Activated CD4-positive, alpha-beta memory T cell treated with anti-CD3 and anti-CD28 coated beads, Interleukin-2, amount 10 ng/mL, durations not matched to agents 7 days and 5 days (primary cell): ENCODE measurements at regions not wholly inside any gene's neighbourhood (a gene's known extent, or its start where the extent isn't known, plus 50 kb on each side); places are given as distances from the start of the nearest gene placed in this dataset.

Source experiments
- CTCF ChIA-PET: fragments of 350-600 bp; sonication (Branson Sonifier 250); formaldehyde crosslinking; loops from one replicate; lab custom pipeline; 2021; ENCODE audit warnings: antibody characterized with exemption, inconsistent platforms; lab: Charles Lee
- POLR2A ChIA-PET: fragments of 350-600 bp; sonication (Branson Sonifier 250); formaldehyde crosslinking; loops from one replicate; lab custom pipeline; 2021; ENCODE audit warnings: antibody characterized with exemption; lab: Charles Lee
- DNase-seq: peaks from one replicate; pipeline ENCODE4 v3.0.0-alpha.2; 2020
- H3K27ac Mint-ChIP-seq: one replicate; pipeline ENCODE4 v1.8.0; 2021; ENCODE audit warnings: mild to moderate bottlenecking, mixed read lengths
- H3K27me3 Mint-ChIP-seq: one replicate; pipeline ENCODE4 v1.8.0; 2021; ENCODE audit warnings: mixed read lengths
- H3K36me3 Mint-ChIP-seq: one replicate; pipeline ENCODE4 v1.8.0; 2021; ENCODE audit warnings: low read depth, mixed read lengths
- H3K4me1 Mint-ChIP-seq: one replicate; pipeline ENCODE4 v1.8.0; 2021; ENCODE audit warnings: mixed read lengths
- H3K4me3 Mint-ChIP-seq: one replicate; pipeline ENCODE4 v1.8.0; 2021; ENCODE audit warnings: mild to moderate bottlenecking, mixed read lengths
- H3K9me3 Mint-ChIP-seq: one replicate; pipeline ENCODE4 v1.8.0; 2021; ENCODE audit warnings: mixed read lengths

DNA sequence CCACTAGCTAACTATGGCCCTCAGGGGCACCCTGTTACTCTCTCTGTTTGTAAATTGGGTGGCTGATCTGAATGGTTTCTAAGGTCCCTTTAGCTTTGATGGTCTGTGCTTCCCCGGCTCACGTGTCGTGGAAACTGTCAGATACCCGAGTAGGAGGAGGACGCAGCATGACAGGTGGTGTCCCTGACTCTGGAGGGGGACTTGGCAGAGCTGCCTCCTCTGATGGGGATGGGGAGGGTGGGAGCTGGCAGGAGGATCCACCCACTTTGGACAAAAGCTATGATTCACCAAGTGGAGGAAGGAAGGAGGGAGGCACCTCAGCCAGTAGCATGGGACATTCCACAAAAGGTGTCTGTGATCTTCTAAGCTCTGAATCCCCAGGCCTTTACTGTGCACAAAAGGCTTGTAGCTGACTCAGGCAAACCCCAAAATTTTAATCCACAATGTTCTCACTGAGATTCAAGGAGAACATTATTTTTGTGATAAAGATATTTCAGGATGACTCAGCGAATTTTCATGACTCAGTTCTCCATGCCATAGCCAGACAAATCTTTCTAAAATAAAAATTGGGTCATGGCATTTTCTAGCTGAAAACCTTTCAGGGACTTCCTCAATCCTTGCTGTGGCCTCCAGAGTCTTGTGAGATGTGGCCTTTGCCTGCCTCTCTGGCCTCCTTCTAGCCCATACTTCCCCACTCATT is 131.0 kb upstream of the BRINP1 start:
- no peaks in the 10 kb centered on the region for H3K9me3 Mint-ChIP-seq
- no peak overlapping the region for H3K27ac Mint-ChIP-seq
- H3K27me3 Mint-ChIP-seq, result no peaks in the 10 kb centered on the region
- CTCF ChIA-PET, result no interaction called here
- no peaks in the 10 kb centered on the region for H3K4me1 Mint-ChIP-seq
- H3K4me3 Mint-ChIP-seq, result no peak overlapping the region
- DNase-seq, result no peak
- POLR2A ChIA-PET, result no interaction called here
- no peaks in the 10 kb centered on the region for H3K36me3 Mint-ChIP-seq

DNA sequence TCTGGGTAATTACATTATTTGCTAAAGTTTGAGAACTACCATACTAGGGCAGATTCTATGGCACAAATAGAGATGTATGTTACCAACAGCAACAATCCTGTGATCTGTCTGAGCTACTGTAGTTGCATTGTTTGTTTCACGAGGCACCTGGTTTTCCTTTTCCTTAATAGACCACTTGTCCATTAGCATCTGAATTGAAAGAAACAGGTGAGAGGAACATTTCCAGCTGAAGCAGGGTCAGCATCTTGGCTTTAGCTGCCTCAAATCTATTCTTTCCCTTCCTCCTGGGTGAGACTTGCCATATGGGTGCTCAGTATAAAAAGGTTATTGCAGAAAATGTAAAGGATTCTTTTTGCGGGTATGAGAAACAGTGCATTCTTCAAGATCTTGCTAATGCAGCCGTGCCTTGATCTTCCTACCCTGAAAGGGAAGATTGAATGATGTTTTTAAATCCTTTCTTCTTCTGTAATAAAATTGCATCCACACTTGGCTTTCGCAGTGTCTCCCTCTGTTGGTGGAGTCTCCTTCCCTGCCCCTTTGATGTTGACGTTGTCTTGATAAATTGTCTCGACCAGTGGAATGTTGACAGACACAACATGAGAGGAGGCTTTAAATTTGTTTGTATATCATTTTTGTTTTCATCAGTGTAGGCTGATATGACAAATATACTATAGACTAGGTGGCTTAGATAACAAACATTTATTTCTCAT is 118.0 kb upstream of the BRINP1 start:
- no peaks in the 10 kb centered on the region for H3K4me1 Mint-ChIP-seq
- no peak overlapping the region for H3K27ac Mint-ChIP-seq
- no peaks in the 10 kb centered on the region for H3K36me3 Mint-ChIP-seq
- ChIA-PET CTCF (no interaction called here), POLR2A (no interaction called here)
- peaks cover 2% of the 10 kb centered on the region for H3K9me3 Mint-ChIP-seq
- H3K4me3 Mint-ChIP-seq, result no peak overlapping the region
- DNase-seq, result no peak
- H3K27me3 Mint-ChIP-seq, result no peaks in the 10 kb centered on the region

DNA sequence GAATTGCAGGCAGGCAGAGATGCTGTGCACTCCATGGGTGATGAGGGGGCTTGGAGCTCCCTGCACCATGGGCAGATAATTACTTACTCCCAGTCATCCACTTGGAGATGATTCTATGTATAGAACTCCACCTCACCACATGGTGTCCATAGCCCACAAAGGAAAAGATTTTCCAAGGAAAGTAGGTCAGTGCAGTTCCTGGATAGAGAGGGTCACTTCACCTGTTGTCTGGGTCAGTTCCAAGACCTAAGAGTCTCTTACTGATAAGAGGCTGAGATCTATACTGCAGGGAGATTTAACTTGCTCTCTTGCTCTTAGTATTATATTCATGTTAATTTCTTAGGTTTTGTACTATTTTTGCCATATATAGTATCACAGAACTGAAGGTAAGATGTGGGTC is 113.9 kb upstream of the BRINP1 start:
- Mint-ChIP-seq H3K4me1 (no peaks in the 10 kb centered on the region), H3K27me3 (no peaks in the 10 kb centered on the region), H3K27ac (no peak overlapping the region), H3K36me3 (no peaks in the 10 kb centered on the region), H3K4me3 (no peak overlapping the region), H3K9me3 (peaks cover 5% of the 10 kb centered on the region)
- CTCF ChIA-PET, result no interaction called here
- POLR2A ChIA-PET, result no interaction called here
- DNase-seq, result no peak

DNA sequence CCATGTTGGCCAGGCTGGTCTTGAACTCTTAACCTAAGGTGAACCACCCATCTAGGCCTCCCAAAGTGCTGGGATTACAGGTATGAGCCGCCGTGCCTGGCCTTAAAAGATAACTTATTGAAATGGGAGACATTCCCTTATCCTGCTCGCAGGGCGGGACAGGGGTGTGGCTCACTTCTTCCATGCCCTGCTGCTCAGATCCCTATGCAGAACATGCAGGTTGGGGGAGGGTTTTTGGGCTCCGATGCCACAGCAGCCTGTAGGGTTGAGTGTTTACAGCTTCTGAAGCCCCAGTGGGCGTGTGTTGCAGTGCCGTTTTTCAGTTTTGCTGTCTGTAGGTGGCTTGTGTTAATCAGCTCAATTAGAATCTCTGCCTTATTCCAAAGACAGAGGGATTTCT is 108.0 kb upstream of the BRINP1 start:
- Mint-ChIP-seq H3K27ac (no peak overlapping the region), H3K36me3 (no peaks in the 10 kb centered on the region), H3K27me3 (no peaks in the 10 kb centered on the region), H3K4me1 (no peaks in the 10 kb centered on the region), H3K9me3 (peaks cover 3% of the 10 kb centered on the region), H3K4me3 (no peak overlapping the region)
- ChIA-PET CTCF (no interaction called here), POLR2A (no interaction called here)
- no peak for DNase-seq

DNA sequence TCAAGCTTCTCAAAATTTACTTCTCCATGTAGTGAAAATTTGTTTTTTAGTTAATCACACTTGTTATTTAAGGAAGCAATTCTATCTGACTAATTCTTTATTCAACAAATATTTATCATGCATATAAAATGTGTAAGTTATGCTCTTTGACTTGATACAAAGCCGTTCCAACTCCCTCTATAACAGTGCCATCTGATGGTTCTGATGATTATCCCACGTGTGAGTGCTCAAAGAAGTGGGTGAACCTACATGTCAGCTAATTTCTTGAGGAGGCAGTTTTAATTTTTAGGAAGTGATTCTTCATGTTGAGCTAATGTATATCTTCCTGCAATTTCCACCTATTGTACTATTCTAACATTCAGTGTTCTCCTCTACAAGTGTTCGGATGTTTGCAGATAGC is 88.8 kb upstream of the BRINP1 start:
- DNase-seq, result no peak
- POLR2A ChIA-PET, result no interaction called here
- Mint-ChIP-seq H3K27me3 (no peaks in the 10 kb centered on the region), H3K9me3 (peaks cover 3% of the 10 kb centered on the region), H3K4me1 (no peaks in the 10 kb centered on the region), H3K4me3 (no peak overlapping the region), H3K36me3 (no peaks in the 10 kb centered on the region), H3K27ac (no peak overlapping the region)
- CTCF ChIA-PET, result no interaction called here

DNA sequence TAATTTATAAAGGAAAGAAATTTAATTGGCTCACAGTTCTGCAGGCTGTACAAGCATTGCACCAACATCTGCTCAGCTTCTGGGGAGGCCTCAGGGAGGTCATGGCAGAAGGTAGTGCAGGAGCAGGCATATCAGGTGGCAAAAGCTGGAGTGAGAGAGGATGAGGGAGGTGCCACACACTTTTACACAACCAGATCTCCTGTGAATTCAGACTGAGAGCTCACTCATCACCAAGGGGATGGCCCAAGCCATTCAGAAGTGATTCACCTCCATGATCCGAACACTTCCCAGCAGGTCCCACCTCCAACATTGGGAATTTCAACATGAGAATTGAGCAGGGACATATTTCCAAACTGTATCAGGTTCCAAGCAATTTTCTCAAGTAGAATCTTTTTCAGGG is 84.7 kb upstream of the BRINP1 start:
- POLR2A ChIA-PET, result no interaction called here
- Mint-ChIP-seq H3K27ac (no peak overlapping the region), H3K4me1 (no peaks in the 10 kb centered on the region), H3K27me3 (no peaks in the 10 kb centered on the region), H3K9me3 (no peaks in the 10 kb centered on the region), H3K36me3 (no peaks in the 10 kb centered on the region), H3K4me3 (no peak overlapping the region)
- CTCF ChIA-PET, result no interaction called here
- DNase-seq, result no peak

DNA sequence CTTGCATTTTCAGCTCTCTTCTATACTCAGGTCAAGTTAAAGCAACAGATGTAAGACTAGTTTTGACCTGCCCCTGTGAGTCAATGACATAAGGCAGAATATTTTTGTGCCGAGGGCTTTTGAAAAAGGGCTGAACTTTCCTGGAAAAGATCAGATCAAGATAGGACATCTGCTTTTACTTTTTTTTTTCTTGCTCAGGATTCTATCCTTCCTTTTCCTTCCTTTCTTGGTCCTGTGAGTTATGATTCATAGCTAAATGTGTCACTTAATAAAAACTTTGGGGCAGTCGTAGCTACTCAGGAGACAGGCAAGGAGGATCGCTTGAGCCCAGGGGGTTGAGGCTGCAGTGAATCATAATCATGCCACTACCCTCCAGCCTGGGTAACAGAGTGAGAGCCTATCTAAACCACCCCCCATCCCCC is 84.3 kb upstream of the BRINP1 start:
- no peaks in the 10 kb centered on the region for H3K9me3 Mint-ChIP-seq
- DNase-seq, result no peak
- H3K4me1 Mint-ChIP-seq, result no peaks in the 10 kb centered on the region
- H3K36me3 Mint-ChIP-seq, result no peaks in the 10 kb centered on the region
- ChIA-PET POLR2A (no interaction called here), CTCF (no interaction called here)
- H3K4me3 Mint-ChIP-seq, result no peak overlapping the region
- no peak overlapping the region for H3K27ac Mint-ChIP-seq
- H3K27me3 Mint-ChIP-seq, result no peaks in the 10 kb centered on the region

DNA sequence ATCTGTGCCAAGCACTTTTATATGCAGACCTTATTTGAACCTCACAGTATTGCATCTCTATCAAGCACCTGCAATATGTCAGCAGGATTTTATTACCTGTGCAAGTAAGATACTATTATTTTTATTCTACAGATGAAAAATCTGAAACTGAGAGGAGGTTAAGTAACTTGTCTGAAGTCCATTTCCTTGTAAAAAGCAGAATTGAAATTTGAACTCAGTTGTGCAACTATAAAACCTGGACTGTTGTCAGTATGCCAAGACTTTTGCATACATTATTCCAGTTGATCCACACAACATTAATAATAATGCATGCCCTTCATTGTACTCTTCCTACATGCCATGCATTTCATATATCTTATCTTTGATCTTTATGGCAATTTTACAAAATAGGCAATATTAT is 82.2 kb upstream of the BRINP1 start:
- H3K9me3 Mint-ChIP-seq, result peaks cover 2% of the 10 kb centered on the region
- H3K27me3 Mint-ChIP-seq, result no peaks in the 10 kb centered on the region
- no peaks in the 10 kb centered on the region for H3K36me3 Mint-ChIP-seq
- no peak overlapping the region for H3K4me3 Mint-ChIP-seq
- ChIA-PET POLR2A (no interaction called here), CTCF (no interaction called here)
- no peak for DNase-seq
- no peak overlapping the region for H3K27ac Mint-ChIP-seq
- H3K4me1 Mint-ChIP-seq, result no peaks in the 10 kb centered on the region

DNA sequence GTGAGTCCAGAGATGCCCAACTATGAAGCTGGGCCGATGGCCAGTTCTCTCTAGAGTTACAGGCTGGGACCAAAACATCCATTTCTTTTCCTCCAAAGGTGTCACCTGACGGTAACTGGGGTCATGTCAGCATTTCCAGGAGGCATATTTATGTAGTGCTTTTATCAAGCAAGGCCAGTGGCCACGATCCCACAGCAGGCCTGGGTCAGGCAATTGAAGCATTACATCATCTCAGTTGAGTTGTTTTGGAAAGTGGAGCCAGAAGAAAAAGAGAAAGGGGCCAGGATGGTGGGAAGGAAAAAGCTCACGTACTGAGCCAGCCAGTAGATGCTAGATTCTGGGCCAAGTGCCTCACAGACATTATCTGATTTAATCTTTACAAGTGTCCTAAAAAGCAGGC is 73.9 kb upstream of the BRINP1 start:
- CTCF ChIA-PET, result no interaction called here
- Mint-ChIP-seq H3K36me3 (no peaks in the 10 kb centered on the region), H3K27me3 (no peaks in the 10 kb centered on the region), H3K9me3 (peaks cover 2% of the 10 kb centered on the region), H3K27ac (no peak overlapping the region), H3K4me3 (no peak overlapping the region), H3K4me1 (no peaks in the 10 kb centered on the region)
- DNase-seq, result no peak
- POLR2A ChIA-PET, result no interaction called here

DNA sequence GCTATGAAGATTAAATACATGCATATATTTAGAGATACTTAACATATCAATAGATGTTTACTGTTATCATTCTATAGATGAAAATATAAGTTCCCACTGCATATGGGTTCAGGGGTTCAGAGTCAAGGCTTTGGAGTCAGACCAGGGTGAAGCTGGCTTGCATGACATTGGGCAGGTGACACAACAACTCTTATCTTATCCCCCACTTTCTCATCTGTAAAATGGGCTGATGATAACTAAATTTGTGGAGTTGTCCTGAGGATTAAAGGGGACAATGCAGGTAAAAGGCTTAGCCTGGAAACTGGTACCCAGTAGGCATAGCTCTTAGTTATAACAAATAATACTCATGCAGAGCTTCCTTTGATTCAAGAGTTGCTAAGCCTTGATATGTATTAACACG is 72.6 kb upstream of the BRINP1 start:
- DNase-seq, result no peak
- CTCF ChIA-PET, result no interaction called here
- Mint-ChIP-seq H3K27ac (no peak overlapping the region), H3K9me3 (no peaks in the 10 kb centered on the region), H3K27me3 (no peaks in the 10 kb centered on the region), H3K4me3 (no peak overlapping the region), H3K36me3 (no peaks in the 10 kb centered on the region), H3K4me1 (no peaks in the 10 kb centered on the region)
- POLR2A ChIA-PET, result no interaction called here

DNA sequence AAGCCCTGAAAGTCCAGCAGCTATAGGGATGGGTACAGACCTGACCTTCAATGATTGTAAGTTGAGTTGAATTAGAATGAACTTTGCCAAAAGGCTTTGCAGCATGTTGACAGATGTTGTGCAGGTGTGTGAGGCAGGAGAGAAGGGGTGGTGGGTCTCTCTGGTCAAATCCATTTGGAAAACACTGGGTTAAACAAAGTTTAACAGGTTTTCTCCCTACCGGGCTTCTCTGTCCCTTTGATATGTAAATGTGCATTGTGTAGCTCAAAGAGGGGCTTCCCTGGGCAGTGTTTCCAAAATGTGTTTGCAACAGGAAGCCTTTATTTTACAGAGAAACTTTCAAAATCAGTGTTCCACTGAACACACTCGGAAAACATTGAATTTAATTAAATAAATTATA is 72.1 kb upstream of the BRINP1 start:
- ChIA-PET CTCF (no interaction called here), POLR2A (no interaction called here)
- Mint-ChIP-seq H3K27ac (no peak overlapping the region), H3K4me1 (no peaks in the 10 kb centered on the region), H3K36me3 (no peaks in the 10 kb centered on the region), H3K27me3 (no peaks in the 10 kb centered on the region), H3K9me3 (no peaks in the 10 kb centered on the region), H3K4me3 (no peak overlapping the region)
- no peak for DNase-seq

DNA sequence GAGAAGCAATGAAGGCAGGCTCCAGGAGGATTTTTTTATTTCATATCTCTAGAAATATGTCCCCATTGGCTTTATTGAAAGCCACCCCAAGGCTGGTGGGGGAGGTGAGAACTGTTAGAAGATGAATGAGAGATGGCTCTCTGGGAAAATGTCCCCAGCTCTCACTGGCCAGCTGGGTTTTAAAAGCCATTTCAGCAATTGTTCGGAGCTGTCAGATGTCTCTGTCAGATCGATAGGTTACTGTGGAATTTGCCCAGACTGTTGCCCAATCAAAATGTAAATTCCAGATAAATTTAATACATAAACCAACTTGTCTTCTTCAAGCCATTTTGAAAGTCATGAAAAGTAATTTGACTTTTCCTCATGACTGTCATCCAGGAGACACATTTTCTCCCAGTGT is 67.0 kb upstream of the BRINP1 start:
- Mint-ChIP-seq H3K27ac (no peak overlapping the region), H3K4me3 (no peak overlapping the region), H3K27me3 (no peaks in the 10 kb centered on the region), H3K36me3 (no peaks in the 10 kb centered on the region), H3K9me3 (no peaks in the 10 kb centered on the region), H3K4me1 (no peaks in the 10 kb centered on the region)
- CTCF ChIA-PET, result no interaction called here
- DNase-seq, result no peak
- POLR2A ChIA-PET, result no interaction called here

DNA sequence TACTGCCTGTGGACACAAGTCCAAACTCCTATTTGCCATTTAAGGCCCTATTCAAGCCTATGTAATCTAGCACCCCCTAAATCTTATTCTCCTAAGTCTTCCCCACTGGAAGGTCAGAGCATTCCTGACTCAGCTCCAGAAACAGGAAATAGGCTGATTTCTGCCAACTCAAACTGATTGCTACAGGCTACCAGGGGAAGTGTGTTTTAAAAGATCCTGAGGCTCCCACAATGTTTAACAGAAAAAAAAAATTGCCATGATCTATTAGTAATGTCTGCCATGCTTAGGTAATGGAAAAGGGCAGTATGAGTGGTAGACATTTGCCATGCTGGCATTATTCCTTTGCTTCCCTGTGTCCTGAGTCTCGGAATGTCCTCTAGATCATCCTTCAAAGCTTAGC is 65.8 kb upstream of the BRINP1 start:
- Mint-ChIP-seq H3K36me3 (no peaks in the 10 kb centered on the region), H3K27ac (no peak overlapping the region), H3K9me3 (no peaks in the 10 kb centered on the region), H3K4me3 (no peak overlapping the region), H3K4me1 (no peaks in the 10 kb centered on the region), H3K27me3 (no peaks in the 10 kb centered on the region)
- no peak for DNase-seq
- ChIA-PET CTCF (no interaction called here), POLR2A (no interaction called here)

DNA sequence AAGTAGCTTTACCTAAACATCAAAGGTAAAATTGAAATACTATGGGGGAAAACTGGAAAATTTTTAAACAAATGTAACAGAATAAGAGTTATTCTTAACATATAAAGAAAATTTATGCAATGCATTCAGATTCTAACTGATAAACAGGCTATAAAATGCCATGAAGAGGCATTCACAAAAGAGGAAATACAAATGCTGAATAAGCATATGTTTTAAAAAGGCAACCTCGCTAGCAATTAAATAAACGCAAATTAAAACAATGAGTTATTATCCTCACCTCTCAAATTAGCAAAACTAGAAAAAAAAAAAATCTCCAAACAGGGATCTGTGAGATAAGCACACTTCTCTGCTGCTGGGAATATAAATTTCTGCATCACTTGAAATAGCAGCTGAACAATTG is 63.2 kb upstream of the BRINP1 start:
- DNase-seq, result no peak
- ChIA-PET CTCF (no interaction called here), POLR2A (no interaction called here)

More for the DNA sequence above, 63.2 kb upstream of the BRINP1 start:
- Mint-ChIP-seq H3K36me3 (no peaks in the 10 kb centered on the region), H3K27me3 (no peaks in the 10 kb centered on the region), H3K4me1 (no peaks in the 10 kb centered on the region), H3K4me3 (no peak overlapping the region), H3K9me3 (peaks cover 2% of the 10 kb centered on the region), H3K27ac (no peak overlapping the region)
